Astrocyte of the spinal cord (primary cell): ENCODE measurements at regions not wholly inside any gene's neighbourhood (a gene's known extent, or its start where the extent isn't known, plus 50 kb on each side); places are given as distances from the start of the nearest gene placed in this dataset.

Experiments used
- DNase-seq: peaks from one replicate; pipeline ENCODE4 v3.0.0; 2011; ENCODE audit warnings: low read depth, low spot score
- H3K4me3 ChIP-seq: 2 replicates; pipeline ENCODE4 v1.5.1; 2011; ENCODE audit warnings: low read depth, mild to moderate bottlenecking, low read length, moderate library complexity
- in situ Hi-C: cut with HindIII; loops from 2 replicates; pipeline ENCODE4 v1.10.0; 2017; ENCODE audit warnings: low sequenced_read_pairs
- TF ChIP-seq, protein P1 (sequence below): IDR thresholded peaks from 2 replicates; pipeline ENCODE4 v1.5.1; 2012; ENCODE audit warnings: low read depth, mild to moderate bottlenecking, low read length, inconsistent platforms

DNA sequence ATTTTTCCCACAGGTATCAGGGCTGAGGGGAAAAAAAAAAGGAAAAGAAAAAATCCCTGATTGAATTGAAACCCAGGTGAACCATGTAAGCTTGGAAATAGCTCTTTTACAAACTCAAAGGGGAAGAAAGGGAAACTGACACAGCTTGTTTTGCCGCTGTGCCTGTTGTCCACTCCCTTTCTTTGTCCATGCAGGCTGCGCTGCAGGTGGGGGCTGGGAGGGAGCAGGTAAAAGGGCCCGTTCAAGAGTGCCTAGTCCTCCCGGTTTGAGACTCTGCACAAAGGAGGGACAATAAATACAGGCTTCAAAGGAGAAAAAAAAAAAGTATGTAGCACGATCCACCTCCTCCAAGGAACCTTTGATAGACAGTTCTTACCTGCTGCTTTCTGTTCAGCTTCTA is 194.8 kb downstream of the GRIN2B start:
- DNase-seq: no peak
- TF ChIP-seq, protein P1, sequence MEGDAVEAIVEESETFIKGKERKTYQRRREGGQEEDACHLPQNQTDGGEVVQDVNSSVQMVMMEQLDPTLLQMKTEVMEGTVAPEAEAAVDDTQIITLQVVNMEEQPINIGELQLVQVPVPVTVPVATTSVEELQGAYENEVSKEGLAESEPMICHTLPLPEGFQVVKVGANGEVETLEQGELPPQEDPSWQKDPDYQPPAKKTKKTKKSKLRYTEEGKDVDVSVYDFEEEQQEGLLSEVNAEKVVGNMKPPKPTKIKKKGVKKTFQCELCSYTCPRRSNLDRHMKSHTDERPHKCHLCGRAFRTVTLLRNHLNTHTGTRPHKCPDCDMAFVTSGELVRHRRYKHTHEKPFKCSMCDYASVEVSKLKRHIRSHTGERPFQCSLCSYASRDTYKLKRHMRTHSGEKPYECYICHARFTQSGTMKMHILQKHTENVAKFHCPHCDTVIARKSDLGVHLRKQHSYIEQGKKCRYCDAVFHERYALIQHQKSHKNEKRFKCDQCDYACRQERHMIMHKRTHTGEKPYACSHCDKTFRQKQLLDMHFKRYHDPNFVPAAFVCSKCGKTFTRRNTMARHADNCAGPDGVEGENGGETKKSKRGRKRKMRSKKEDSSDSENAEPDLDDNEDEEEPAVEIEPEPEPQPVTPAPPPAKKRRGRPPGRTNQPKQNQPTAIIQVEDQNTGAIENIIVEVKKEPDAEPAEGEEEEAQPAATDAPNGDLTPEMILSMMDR: no peak
- in situ Hi-C loops: no loop called here
- H3K4me3 ChIP-seq: no peak overlapping the region

- in situ Hi-C loops: no loop called here
- no peak overlapping the region for H3K4me3 ChIP-seq
- DNase-seq: no peak
- TF ChIP-seq, protein P1: no peak
Observed at GRCh38 chr12:13784504-13784903, 196.9 kb downstream of the GRIN2B start.

GRCh38 chr12:13780453-13780852 is 200.9 kb downstream of the GRIN2B start:
- TF ChIP-seq, protein P1: no peak
- no peak for DNase-seq
- in situ Hi-C loops: no loop called here
- H3K4me3 ChIP-seq: no peak overlapping the region

DNA sequence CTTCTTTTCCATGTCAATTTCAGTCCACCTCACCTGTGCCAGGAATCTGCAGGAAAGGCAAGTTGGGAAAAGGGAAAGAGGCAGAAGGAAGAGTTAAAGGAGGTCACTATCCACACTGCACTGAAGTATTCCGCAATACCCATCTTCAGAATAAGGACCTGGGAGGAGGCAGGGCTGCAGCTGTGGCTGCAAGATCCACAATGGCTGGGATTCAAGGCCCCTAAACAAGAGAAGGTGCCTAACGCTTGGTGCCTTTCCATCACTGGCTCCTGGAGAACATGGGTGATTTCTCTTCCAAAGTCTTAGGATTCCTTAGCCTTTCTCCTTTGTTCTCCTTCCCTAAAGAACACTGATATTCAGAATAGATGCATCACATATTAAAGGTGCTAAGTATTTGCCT is 204.0 kb downstream of the GRIN2B start:
- TF ChIP-seq, protein P1: no peak
- in situ Hi-C loops: no loop called here
- DNase-seq: no peak
- no peak overlapping the region for H3K4me3 ChIP-seq

DNA sequence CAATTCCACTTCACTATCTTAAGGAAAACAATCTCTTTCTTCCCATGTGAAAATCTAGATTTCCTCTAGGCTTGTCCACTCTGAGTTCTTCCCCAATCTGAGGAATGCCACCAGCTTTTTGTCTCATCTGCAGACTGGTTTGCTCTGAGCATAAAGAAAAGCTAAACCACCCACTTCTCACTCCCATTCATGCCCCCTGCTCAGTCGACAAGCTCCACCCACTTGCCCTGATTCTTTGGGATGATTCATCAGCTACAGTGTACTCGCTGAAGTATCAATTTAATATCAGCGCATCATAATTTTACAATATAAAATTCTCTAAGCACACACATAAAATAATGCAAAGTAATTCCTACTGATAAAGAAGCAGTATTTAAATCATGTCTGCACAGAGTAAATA is 209.1 kb downstream of the GRIN2B start:
- H3K4me3 ChIP-seq: no peak overlapping the region
- TF ChIP-seq, protein P1: no peak
- DNase-seq: no peak
- in situ Hi-C loops: no loop called here

DNA sequence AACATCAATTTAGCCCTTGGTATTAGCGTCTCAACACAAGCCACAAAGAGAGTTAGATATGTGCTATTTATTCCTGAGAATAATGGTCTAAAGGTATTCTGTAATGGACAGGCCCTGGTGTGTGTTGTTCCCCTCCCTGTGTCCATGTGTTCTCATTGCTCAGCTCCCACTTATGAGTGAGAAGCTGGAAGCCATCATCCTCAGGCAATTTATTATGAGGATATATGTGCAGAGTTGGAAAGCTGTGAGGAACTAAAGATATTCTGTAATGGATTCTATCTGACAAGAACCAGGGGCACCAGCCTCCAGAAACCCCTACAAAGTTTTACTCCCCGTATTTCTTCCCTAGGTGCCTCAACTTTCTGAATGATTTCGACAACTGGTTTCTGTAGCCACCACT is 210.8 kb downstream of the GRIN2B start:
- in situ Hi-C loops: no loop called here
- TF ChIP-seq, protein P1: no peak
- DNase-seq: no peak
- no peak overlapping the region for H3K4me3 ChIP-seq

GRCh38 chr12:13769966-13770365 is 211.4 kb downstream of the GRIN2B start:
- no peak for DNase-seq
- TF ChIP-seq, protein P1: no peak
- no peak overlapping the region for H3K4me3 ChIP-seq
- in situ Hi-C loops: no loop called here
